AG04450 (cell line): ENCODE measurements at regions not wholly inside any gene's neighbourhood (a gene's known extent, or its start where the extent isn't known, plus 50 kb on each side); places are given as distances from the start of the nearest gene placed in this dataset.

Source experiments
- CTCF ChIA-PET: fragments of 300-600, 350-600 bp; formaldehyde crosslinking; extraction: SDS; loops from one replicate; lab custom pipeline; 2022; ENCODE audit warnings: antibody characterized with exemption, inconsistent platforms; lab: Charles Lee
- POLR2A ChIA-PET: fragments of 350-600 bp; formaldehyde crosslinking; extraction: SDS; loops from one replicate; lab custom pipeline; 2021; ENCODE audit warnings: antibody characterized with exemption, inconsistent platforms; lab: Yijun Ruan, JAX
- DNase-seq: peaks from one replicate; pipeline ENCODE4 v3.0.0-alpha.2; 2011; ENCODE audit warnings: low read depth, low spot score
- H3K27ac ChIP-seq: one replicate; pipeline ENCODE4 v1.5.1; 2012; ENCODE audit warnings: low read depth, low read length, control low read depth
- H3K27me3 ChIP-seq: one replicate; pipeline ENCODE4 v1.6.0; 2012; ENCODE audit warnings: low read length; ENCODE audit not compliant: control insufficient read depth, insufficient read depth
- H3K4me3 ChIP-seq: 2 replicates; pipeline ENCODE4 v1.5.1; 2011; ENCODE audit warnings: mild to moderate bottlenecking, low read depth, low read length, control low read depth
- H3K9me3 ChIP-seq: 2 replicates; pipeline ENCODE4 v1.5.1; 2012; ENCODE audit warnings: low read length; ENCODE audit not compliant: control insufficient read depth, insufficient read depth
- TF ChIP-seq, protein P1 (sequence below): IDR thresholded peaks from 2 replicates; pipeline ENCODE4 v1.5.1; 2011; ENCODE audit warnings: low read depth, low read length, control low read depth, inconsistent platforms

DNA sequence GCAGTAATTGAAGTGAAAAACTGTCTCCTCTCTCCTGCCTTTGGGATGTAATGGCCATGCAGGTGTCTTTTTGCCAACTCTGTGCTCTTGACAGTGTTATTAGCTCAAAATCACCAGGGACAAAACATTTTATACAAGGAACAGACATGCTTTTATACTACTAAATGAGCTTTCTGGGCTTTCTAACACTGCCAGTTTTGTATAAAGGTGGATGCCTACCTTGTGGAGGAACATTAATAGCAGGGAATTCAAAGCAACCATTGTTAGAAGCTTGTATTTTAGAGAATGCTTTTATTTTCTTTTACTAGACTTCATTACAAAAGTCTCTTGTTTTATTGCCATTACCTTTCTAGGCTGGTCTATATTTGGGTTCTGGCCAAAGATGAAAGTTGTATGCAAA is 54.7 kb upstream of the ARSJ start:
- Histone ChIP-seq H3K4me3 (no peak overlapping the region), H3K9me3 (no peaks in the 10 kb centered on the region), H3K27me3 (no peaks in the 10 kb centered on the region), H3K27ac (no peak overlapping the region)
- TF ChIP-seq, protein P1, sequence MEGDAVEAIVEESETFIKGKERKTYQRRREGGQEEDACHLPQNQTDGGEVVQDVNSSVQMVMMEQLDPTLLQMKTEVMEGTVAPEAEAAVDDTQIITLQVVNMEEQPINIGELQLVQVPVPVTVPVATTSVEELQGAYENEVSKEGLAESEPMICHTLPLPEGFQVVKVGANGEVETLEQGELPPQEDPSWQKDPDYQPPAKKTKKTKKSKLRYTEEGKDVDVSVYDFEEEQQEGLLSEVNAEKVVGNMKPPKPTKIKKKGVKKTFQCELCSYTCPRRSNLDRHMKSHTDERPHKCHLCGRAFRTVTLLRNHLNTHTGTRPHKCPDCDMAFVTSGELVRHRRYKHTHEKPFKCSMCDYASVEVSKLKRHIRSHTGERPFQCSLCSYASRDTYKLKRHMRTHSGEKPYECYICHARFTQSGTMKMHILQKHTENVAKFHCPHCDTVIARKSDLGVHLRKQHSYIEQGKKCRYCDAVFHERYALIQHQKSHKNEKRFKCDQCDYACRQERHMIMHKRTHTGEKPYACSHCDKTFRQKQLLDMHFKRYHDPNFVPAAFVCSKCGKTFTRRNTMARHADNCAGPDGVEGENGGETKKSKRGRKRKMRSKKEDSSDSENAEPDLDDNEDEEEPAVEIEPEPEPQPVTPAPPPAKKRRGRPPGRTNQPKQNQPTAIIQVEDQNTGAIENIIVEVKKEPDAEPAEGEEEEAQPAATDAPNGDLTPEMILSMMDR, result no peak
- no peak for DNase-seq
- POLR2A ChIA-PET, result no interaction called here
- CTCF ChIA-PET, result interaction anchor here (0.9 kb wide), 1 partner anchor 12 kb away, joined by 5 read pairs; no protein-coding TSS in a partner anchor

DNA sequence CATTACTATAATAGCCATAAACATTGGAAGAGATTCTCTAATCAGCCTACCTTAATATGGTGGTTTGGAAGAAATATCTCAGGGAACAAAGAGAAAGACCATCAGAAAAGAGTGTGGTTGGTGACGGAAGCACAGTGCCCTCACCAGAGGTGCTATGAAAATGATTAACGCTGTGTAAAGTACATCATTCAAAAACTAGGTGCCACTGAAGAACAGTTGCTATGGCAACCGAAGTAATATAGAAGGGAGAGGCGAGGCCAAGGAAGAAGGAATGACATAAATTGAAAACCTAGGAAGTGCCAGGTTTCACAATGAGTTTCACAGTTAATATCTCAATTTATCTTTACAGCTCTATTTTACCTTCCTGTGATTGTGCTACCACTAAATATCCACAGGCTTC is 57.0 kb upstream of the ARSJ start:
- TF ChIP-seq, protein P1, result no peak
- ChIA-PET POLR2A (no interaction called here), CTCF (no interaction called here)
- Histone ChIP-seq H3K27ac (no peak overlapping the region), H3K27me3 (no peaks in the 10 kb centered on the region), H3K4me3 (no peak overlapping the region), H3K9me3 (no peaks in the 10 kb centered on the region)
- no peak for DNase-seq

DNA sequence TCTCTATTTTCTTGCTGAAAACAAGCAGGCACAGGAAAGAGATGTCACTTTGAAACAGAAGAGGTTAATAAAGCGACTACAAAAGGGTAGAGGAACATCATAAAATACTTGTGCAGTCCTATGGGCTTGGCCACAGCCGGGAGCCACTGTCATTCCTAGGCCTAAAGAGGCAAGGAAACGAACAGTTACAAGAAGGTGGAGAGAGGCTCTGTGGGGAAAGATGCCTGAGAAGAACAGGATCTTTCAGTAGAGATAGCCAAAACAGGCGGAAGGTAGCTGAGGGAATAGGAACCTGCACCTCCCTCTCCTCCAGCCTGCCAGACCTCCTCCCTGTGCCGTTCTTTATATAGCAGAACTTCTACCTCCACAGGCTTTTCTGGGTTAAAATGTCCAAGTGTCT is 57.4 kb upstream of the ARSJ start:
- TF ChIP-seq, protein P1, result no peak
- H3K27ac ChIP-seq, result no peak overlapping the region
- H3K9me3 ChIP-seq, result no peaks in the 10 kb centered on the region
- H3K4me3 ChIP-seq, result no peak overlapping the region
- DNase-seq, result no peak
- CTCF ChIA-PET, result no interaction called here
- H3K27me3 ChIP-seq, result no peaks in the 10 kb centered on the region
- POLR2A ChIA-PET, result no interaction called here

DNA sequence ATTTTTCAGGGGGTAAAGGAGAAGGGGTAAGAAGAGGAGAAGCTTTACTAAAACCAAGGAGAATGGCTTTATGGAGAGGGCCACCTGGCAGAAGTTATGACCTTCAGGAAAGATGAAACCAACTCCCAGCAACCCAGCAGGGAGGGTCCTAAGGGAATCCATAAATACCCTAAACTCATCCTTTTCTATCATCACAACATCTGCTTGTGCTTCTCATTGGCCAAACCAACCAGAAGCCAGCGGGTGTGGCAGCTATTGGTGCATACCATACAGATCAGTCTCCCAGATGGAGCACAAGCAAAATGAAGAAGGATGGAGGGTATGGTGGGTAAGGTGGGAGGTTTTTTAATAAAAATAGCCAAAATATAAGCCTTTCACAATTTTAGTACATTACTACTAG is 58.5 kb upstream of the ARSJ start:
- TF ChIP-seq, protein P1, result no peak
- H3K4me3 ChIP-seq, result no peak overlapping the region
- H3K27ac ChIP-seq, result no peak overlapping the region
- H3K9me3 ChIP-seq, result no peaks in the 10 kb centered on the region
- ChIA-PET POLR2A (no interaction called here), CTCF (interaction anchor here (1.1 kb wide), 1 partner anchor 60 kb away, joined by 3 read pairs; no protein-coding TSS in a partner anchor)
- H3K27me3 ChIP-seq, result no peaks in the 10 kb centered on the region
- no peak for DNase-seq

DNA sequence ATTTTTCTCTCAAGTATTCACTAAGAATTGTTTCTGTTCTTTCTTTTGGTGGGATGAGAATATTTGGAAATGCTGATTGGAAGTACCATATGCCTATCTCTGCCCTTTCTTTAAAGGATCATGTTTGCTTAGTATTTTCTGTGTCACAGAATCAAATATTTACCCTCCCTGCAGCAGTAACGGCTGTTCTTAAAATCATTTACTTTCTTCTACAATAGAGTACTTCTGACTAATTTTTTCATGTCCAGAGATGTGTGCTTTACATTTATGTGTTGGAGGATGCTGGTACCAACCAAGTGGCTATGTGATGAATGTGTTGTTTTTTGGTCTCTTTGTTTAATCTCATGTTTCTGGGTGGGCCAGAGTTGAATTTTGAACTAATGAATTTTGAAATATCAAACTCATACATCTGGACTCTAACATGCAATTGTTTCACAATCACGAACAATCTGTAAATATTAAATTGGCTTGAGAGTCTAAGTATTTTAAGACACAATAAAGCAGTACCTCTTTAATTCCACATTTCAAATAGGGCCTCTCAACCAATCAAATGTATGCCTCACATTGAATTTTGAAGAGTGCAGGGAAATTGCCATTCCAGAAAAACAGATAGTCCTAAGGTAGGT is 59.4 kb upstream of the ARSJ start:
- no peak overlapping the region for H3K27ac ChIP-seq
- TF ChIP-seq, protein P1, result no peak

More for the DNA sequence above, 59.4 kb upstream of the ARSJ start:
- no peak for DNase-seq
- Histone ChIP-seq H3K4me3 (no peak overlapping the region), H3K9me3 (no peaks in the 10 kb centered on the region), H3K27me3 (no peaks in the 10 kb centered on the region)
- ChIA-PET CTCF (interaction anchor here (1.2 kb wide), 1 partner anchor 13 kb away, joined by 3 read pairs; no protein-coding TSS in a partner anchor), POLR2A (no interaction called here)
